ENCODE measurements at regions not wholly inside any gene's neighbourhood (a gene's known extent, or its start where the extent isn't known, plus 50 kb on each side); places are given as distances from the start of the nearest gene placed in this dataset.

DNA sequence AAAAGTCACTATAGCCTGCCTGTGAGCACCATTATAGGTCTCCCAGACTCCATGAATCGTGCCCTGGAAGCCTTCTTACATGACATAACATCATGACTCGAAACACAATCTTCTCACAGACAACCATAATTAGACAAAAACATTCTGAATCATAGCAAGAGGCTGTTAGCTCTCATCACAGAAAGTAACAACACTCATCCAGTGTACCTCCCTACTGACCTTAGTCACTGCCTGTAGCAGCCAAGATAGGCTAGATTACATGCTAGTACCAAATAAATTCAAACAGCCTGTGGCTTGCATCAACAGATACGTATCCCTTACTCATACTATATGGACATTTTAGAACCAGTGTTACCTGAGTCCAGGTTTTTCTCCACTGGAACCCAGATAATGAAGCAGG, 663.8 kb upstream of the FOXG1 start:
- CTCF ChIA-PET, result no interaction called here
- no peaks in the 10 kb centered on the region for H3K36me3 ChIP-seq (ENCODE audit: control insufficient read depth in 4 of 4, insufficient read depth in 4 of 4, low read length in 3 of 4)
- H3K4me1 ChIP-seq (ENCODE audit: control extremely low read depth in 1 of 4, control insufficient read depth in 4 of 4, insufficient read depth in 4 of 4, low read length in 3 of 4), result no peaks in the 10 kb centered on the region
- H3K4me3 ChIP-seq (ENCODE audit: control insufficient read depth in 1 of 7, extremely low read depth in 1 of 7, insufficient read depth in 4 of 7, low read depth in 2 of 7, low read length in 6 of 7), result no peak overlapping the region
- WGBS (ENCODE audit: insufficient coverage), result 94% methylated on average over 2 of the region's 3 CpGs
- no peaks in the 10 kb centered on the region for H3K27me3 ChIP-seq (replicated peaks in 2 of 5; ENCODE audit: control insufficient read depth in 4 of 5, insufficient read depth in 5 of 5, low read length in 4 of 5)
- no peaks in the 10 kb centered on the region for H3K9me3 ChIP-seq (ENCODE audit: control extremely low read depth in 1 of 5, control insufficient read depth in 4 of 5, insufficient read depth in 2 of 5, low read depth in 1 of 5, low read length in 4 of 5)
- POLR2A ChIA-PET, result no interaction called here
- DNase-seq, result no peak
- no peak overlapping the region for H3K27ac ChIP-seq (ENCODE audit: insufficient read depth in 1 of 2, low read depth in 1 of 2, low read length in 2 of 2, poor library complexity in 1 of 2, severe bottlenecking in 2 of 2)

DNA sequence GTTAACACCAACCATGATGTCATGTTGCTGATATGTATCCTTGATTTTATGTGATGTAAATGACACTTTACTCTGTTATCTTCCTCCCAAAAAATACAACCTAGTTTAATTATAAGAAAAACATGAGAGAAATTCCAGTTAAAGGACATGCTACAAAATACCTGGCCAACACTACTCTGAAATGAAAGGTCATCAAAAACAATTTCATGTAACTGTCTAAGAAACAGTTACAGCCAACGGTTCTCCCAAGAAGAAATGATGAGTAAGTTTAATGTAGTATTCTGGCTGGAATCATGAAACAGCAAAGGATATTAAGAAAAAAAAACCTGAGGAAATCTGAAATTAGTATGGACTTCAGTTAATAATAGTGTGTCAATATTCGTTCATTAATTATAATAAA, 653.3 kb upstream of the FOXG1 start:
- Histone ChIP-seq H3K9me3 (ENCODE audit: control extremely low read depth in 1 of 5, control insufficient read depth in 4 of 5, insufficient read depth in 2 of 5, low read depth in 1 of 5, low read length in 4 of 5) (no peaks in the 10 kb centered on the region), H3K27me3 (replicated peaks in 2 of 5; ENCODE audit: control insufficient read depth in 4 of 5, insufficient read depth in 5 of 5, low read length in 4 of 5) (no peaks in the 10 kb centered on the region), H3K4me1 (ENCODE audit: control extremely low read depth in 1 of 4, control insufficient read depth in 4 of 4, insufficient read depth in 4 of 4, low read length in 3 of 4) (no peaks in the 10 kb centered on the region), H3K36me3 (ENCODE audit: control insufficient read depth in 4 of 4, insufficient read depth in 4 of 4, low read length in 3 of 4) (no peaks in the 10 kb centered on the region), H3K4me3 (ENCODE audit: control insufficient read depth in 1 of 7, extremely low read depth in 1 of 7, insufficient read depth in 4 of 7, low read depth in 2 of 7, low read length in 6 of 7) (no peak overlapping the region), H3K27ac (ENCODE audit: insufficient read depth in 1 of 2, low read depth in 1 of 2, low read length in 2 of 2, poor library complexity in 1 of 2, severe bottlenecking in 2 of 2) (no peak overlapping the region)
- WGBS (ENCODE audit: insufficient coverage), result no CpG with 5 or more reads among the region's 2 CpGs
- no peak for DNase-seq
- ChIA-PET CTCF (no interaction called here), POLR2A (no interaction called here)

- ChIA-PET CTCF (no interaction called here), POLR2A (no interaction called here)
- Histone ChIP-seq H3K4me1 (ENCODE audit: control extremely low read depth in 1 of 4, control insufficient read depth in 4 of 4, insufficient read depth in 4 of 4, low read length in 3 of 4) (no peaks in the 10 kb centered on the region), H3K27ac (ENCODE audit: insufficient read depth in 1 of 2, low read depth in 1 of 2, low read length in 2 of 2, poor library complexity in 1 of 2, severe bottlenecking in 2 of 2) (no peak overlapping the region), H3K4me3 (ENCODE audit: control insufficient read depth in 1 of 7, extremely low read depth in 1 of 7, insufficient read depth in 4 of 7, low read depth in 2 of 7, low read length in 6 of 7) (no peak overlapping the region), H3K9me3 (ENCODE audit: control extremely low read depth in 1 of 5, control insufficient read depth in 4 of 5, insufficient read depth in 2 of 5, low read depth in 1 of 5, low read length in 4 of 5) (no peaks in the 10 kb centered on the region), H3K36me3 (ENCODE audit: control insufficient read depth in 4 of 4, insufficient read depth in 4 of 4, low read length in 3 of 4) (no peaks in the 10 kb centered on the region), H3K27me3 (replicated peaks in 2 of 5; ENCODE audit: control insufficient read depth in 4 of 5, insufficient read depth in 5 of 5, low read length in 4 of 5) (no peaks in the 10 kb centered on the region)
- no peak for DNase-seq
These were observed 649.9 kb upstream of the FOXG1 start for GRCh38 chr14:28116716-28117115.

DNA sequence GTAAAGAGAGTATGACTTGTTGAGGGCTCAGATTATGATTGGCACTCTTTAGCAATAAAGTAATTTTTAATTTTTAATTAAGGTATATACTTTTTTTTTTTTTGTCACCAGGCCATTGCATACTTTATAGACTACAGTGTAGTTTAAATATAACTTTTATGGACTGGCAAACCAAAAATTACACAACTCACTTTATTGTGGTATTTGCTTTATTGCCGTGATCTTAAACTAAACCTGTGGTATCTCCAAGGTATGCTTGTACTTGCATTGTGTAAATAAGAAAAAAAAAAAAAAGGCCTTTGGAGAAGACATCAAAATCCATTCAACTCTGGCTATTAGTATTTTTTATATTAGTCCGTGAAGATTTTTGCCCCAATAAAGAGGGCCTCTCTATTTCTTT, 646.7 kb upstream of the FOXG1 start:
- no peaks in the 10 kb centered on the region for H3K27me3 ChIP-seq (replicated peaks in 2 of 5; ENCODE audit: control insufficient read depth in 4 of 5, insufficient read depth in 5 of 5, low read length in 4 of 5)
- ChIA-PET POLR2A (no interaction called here), CTCF (no interaction called here)
- no peak for DNase-seq
- H3K4me3 ChIP-seq (ENCODE audit: control insufficient read depth in 1 of 7, extremely low read depth in 1 of 7, insufficient read depth in 4 of 7, low read depth in 2 of 7, low read length in 6 of 7), result no peak overlapping the region
- H3K4me1 ChIP-seq (ENCODE audit: control extremely low read depth in 1 of 4, control insufficient read depth in 4 of 4, insufficient read depth in 4 of 4, low read length in 3 of 4), result no peaks in the 10 kb centered on the region
- no peaks in the 10 kb centered on the region for H3K36me3 ChIP-seq (ENCODE audit: control insufficient read depth in 4 of 4, insufficient read depth in 4 of 4, low read length in 3 of 4)
- no peaks in the 10 kb centered on the region for H3K9me3 ChIP-seq (ENCODE audit: control extremely low read depth in 1 of 5, control insufficient read depth in 4 of 5, insufficient read depth in 2 of 5, low read depth in 1 of 5, low read length in 4 of 5)
- no CpG with 5 or more reads among the region's 2 CpGs for WGBS (ENCODE audit: insufficient coverage)
- H3K27ac ChIP-seq (ENCODE audit: insufficient read depth in 1 of 2, low read depth in 1 of 2, low read length in 2 of 2, poor library complexity in 1 of 2, severe bottlenecking in 2 of 2), result no peak overlapping the region

GRCh38 chr14:28120391-28120790, 646.2 kb upstream of the FOXG1 start:
- Histone ChIP-seq H3K4me3 (ENCODE audit: control insufficient read depth in 1 of 7, extremely low read depth in 1 of 7, insufficient read depth in 4 of 7, low read depth in 2 of 7, low read length in 6 of 7) (no peak overlapping the region), H3K27ac (ENCODE audit: insufficient read depth in 1 of 2, low read depth in 1 of 2, low read length in 2 of 2, poor library complexity in 1 of 2, severe bottlenecking in 2 of 2) (no peak overlapping the region), H3K27me3 (replicated peaks in 2 of 5; ENCODE audit: control insufficient read depth in 4 of 5, insufficient read depth in 5 of 5, low read length in 4 of 5) (no peaks in the 10 kb centered on the region), H3K36me3 (ENCODE audit: control insufficient read depth in 4 of 4, insufficient read depth in 4 of 4, low read length in 3 of 4) (no peaks in the 10 kb centered on the region), H3K4me1 (ENCODE audit: control extremely low read depth in 1 of 4, control insufficient read depth in 4 of 4, insufficient read depth in 4 of 4, low read length in 3 of 4) (no peaks in the 10 kb centered on the region), H3K9me3 (ENCODE audit: control extremely low read depth in 1 of 5, control insufficient read depth in 4 of 5, insufficient read depth in 2 of 5, low read depth in 1 of 5, low read length in 4 of 5) (no peaks in the 10 kb centered on the region)
- ChIA-PET POLR2A (no interaction called here), CTCF (no interaction called here)
- no peak for DNase-seq

DNA sequence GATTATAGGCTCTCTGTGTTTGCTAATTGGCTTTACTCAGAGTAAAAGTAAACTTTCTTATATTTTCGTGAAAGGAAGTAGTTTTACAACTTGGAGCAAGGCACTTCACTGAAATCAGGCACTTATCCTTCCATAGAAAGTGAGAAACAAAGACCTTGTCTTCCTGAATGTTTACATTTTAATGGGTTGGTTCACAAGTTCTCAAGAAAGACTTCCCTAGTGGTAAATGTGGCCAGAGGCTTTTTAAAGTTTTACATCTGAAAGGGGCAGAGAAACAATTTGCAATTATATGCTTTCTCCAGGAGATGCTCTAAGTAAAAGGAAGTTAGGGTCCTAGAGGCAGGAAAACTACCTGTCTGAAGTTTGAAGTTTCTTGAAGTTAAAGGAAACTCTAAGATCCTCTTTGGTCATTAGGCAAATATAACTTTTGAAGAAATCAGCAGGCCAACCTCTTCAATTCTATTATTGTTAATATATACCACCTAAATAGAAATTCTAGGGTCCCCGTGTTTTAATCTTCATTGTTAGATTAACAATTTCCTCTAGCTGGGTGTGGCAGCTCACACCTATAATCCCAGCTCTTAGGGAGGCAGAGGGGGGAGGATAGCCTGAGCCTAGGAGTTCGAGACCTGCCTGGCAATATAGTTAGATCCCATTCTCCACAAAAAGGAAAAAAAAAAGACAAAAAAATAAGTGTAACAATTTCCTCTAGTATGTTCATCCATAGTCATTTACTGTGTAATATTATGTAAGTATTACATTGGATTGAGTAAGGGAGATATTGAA, 644.9 kb upstream of the FOXG1 start:
- CTCF ChIA-PET, result no interaction called here
- no peak for DNase-seq
- no CpG with 5 or more reads among the region's 3 CpGs for WGBS (ENCODE audit: insufficient coverage)
- POLR2A ChIA-PET, result no interaction called here
- Histone ChIP-seq H3K4me1 (ENCODE audit: control extremely low read depth in 1 of 4, control insufficient read depth in 4 of 4, insufficient read depth in 4 of 4, low read length in 3 of 4) (no peaks in the 10 kb centered on the region), H3K27ac (ENCODE audit: insufficient read depth in 1 of 2, low read depth in 1 of 2, low read length in 2 of 2, poor library complexity in 1 of 2, severe bottlenecking in 2 of 2) (no peak overlapping the region), H3K36me3 (ENCODE audit: control insufficient read depth in 4 of 4, insufficient read depth in 4 of 4, low read length in 3 of 4) (no peaks in the 10 kb centered on the region), H3K27me3 (replicated peaks in 2 of 5; ENCODE audit: control insufficient read depth in 4 of 5, insufficient read depth in 5 of 5, low read length in 4 of 5) (no peaks in the 10 kb centered on the region), H3K9me3 (ENCODE audit: control extremely low read depth in 1 of 5, control insufficient read depth in 4 of 5, insufficient read depth in 2 of 5, low read depth in 1 of 5, low read length in 4 of 5) (no peaks in the 10 kb centered on the region), H3K4me3 (ENCODE audit: control insufficient read depth in 1 of 7, extremely low read depth in 1 of 7, insufficient read depth in 4 of 7, low read depth in 2 of 7, low read length in 6 of 7) (no peak overlapping the region)

DNA sequence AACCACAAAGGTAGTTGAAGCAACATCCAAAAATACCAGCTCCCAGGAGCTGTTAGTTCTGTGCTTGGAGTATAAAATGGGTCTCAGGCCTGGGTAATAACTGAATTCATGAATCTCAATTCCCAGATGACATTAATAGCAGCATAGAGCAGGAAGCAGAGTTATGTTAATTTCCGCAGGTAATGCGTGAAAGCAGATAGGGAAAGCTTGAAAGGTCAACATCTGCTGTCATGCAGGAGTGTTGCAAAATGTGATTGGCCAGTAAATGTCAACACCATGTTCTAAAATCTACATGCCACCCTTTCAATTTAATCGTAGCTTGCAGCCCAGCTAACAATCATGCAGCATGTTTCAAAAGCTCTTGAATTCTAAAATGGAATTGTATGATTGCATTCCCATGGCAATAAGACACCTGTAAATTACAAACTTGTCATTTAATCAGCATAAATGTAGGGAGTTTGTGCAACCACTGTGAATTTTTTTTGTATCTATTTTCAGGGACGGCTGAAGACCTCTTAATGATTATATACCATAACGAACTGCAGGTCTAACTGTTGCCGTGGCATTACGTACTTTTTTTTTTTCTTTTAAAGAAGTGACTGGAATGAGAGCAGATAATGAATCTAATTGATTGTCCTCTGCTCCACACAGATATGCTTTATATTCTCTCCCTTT, 635.8 kb upstream of the FOXG1 start:
- CTCF ChIA-PET, result no interaction called here
- WGBS (ENCODE audit: insufficient coverage), result 80% methylated on average over 1 of the region's 7 CpGs

More for the DNA sequence above, 635.8 kb upstream of the FOXG1 start:
- no peak overlapping the region for H3K27ac ChIP-seq (ENCODE audit: insufficient read depth in 1 of 2, low read depth in 1 of 2, low read length in 2 of 2, poor library complexity in 1 of 2, severe bottlenecking in 2 of 2)
- no peaks in the 10 kb centered on the region for H3K36me3 ChIP-seq (ENCODE audit: control insufficient read depth in 4 of 4, insufficient read depth in 4 of 4, low read length in 3 of 4)
- H3K4me1 ChIP-seq (ENCODE audit: control extremely low read depth in 1 of 4, control insufficient read depth in 4 of 4, insufficient read depth in 4 of 4, low read length in 3 of 4), result no peaks in the 10 kb centered on the region
- POLR2A ChIA-PET, result no interaction called here
- H3K27me3 ChIP-seq (replicated peaks in 2 of 5; ENCODE audit: control insufficient read depth in 4 of 5, insufficient read depth in 5 of 5, low read length in 4 of 5), result no peaks in the 10 kb centered on the region
- no peaks in the 10 kb centered on the region for H3K9me3 ChIP-seq (ENCODE audit: control extremely low read depth in 1 of 5, control insufficient read depth in 4 of 5, insufficient read depth in 2 of 5, low read depth in 1 of 5, low read length in 4 of 5)
- DNase-seq, result no peak
- no peak overlapping the region for H3K4me3 ChIP-seq (ENCODE audit: control insufficient read depth in 1 of 7, extremely low read depth in 1 of 7, insufficient read depth in 4 of 7, low read depth in 2 of 7, low read length in 6 of 7)
